Ovary (tissue), 3 donors: ENCODE measurements at regions not wholly inside any gene's neighbourhood (a gene's known extent, or its start where the extent isn't known, plus 50 kb on each side); places are given as distances from the start of the nearest gene placed in this dataset.

Source experiments
- CTCF ChIP-seq, 3 donors: fragments of 450-650 bp in 2 of 3; fragments of 200-600 bp in 1 of 3; IDR thresholded peaks; one replicate each; pipeline versions ENCODE4 v1.5.1 to v1.8.0; 2016 to 2022; ENCODE audit warnings: antibody characterized with exemption in 3 of 3, mild to moderate bottlenecking in 1 of 3
- POLR2A ChIP-seq: fragments of 450-650 bp; IDR thresholded peaks from one replicate; pipeline ENCODE4 v1.6.1; 2017; ENCODE audit warnings: antibody characterized with exemption, mild to moderate bottlenecking, moderate library complexity
- donor health status: DM: no; HTN: no; CAD: no.

DNA sequence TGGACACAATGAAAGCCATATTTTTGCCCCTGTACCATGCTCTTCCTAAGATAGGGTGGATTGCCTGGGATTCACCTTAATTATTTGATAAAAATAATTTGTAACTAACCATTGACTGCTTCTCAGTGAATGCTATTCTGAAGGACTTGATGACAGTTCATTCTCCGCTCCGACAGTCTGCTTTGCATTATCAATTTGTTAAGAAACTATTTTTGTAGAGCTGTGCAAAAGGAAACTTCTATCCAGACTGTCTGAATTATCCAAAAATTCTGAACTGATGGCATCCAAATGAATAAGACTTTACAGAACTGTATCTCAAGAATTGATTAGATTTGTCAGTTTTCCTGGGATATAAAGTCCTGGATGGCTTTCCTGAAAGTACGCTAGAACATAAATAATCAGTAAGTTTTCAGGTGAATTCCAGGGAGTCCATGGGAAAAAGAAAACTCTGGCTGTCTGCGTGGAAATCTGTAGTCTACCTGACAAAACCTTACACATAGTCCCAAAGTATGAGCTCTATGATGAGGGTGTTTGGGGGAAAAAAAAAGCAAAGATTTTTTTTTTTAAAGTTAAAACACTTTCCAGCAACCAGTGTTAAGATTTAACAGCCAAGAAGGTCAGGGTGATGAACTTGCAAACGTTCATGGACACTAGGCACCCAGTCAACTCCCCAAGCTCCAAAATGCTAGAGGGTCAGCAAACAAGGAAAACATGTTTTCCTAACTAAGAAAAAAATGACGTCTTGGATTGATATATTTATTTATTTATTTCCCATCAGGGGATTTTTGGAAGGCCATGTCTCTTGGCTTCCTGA lies 291.1 kb upstream of the TBX3 start:
- TF ChIP-seq CTCF (IDR thresholded peaks at IDR 0.05) (no peak), POLR2A (no peak)
